ENCODE measurements at regions not wholly inside any gene's neighbourhood (a gene's known extent, or its start where the extent isn't known, plus 50 kb on each side); places are given as distances from the start of the nearest gene placed in this dataset.

- intact Hi-C loops (cut with micrococcal nuclease) = loop anchor here (10.0 kb wide), 1 partner anchor 439 kb away; no protein-coding TSS in a partner anchor
- Mint-ChIP-seq H3K27ac (no peak overlapping the region), H3K4me1 (no peaks in the 10 kb centered on the region), H3K4me3 (no peak overlapping the region), H3K36me3 (ENCODE audit: low read depth) (no peaks in the 10 kb centered on the region), H3K27me3 (no peaks in the 10 kb centered on the region), H3K9me3 (no peaks in the 10 kb centered on the region)
- DNase-seq (no peak), ATAC-seq (ENCODE audit: low read depth) (no peak)
- TF ChIP-seq CTCF (IDR thresholded peaks at IDR 0.05) = no peak
- ChIA-PET CTCF (no interaction called here), POLR2A (no interaction called here)
Measured at GRCh38 chr22:23405366-23405851, 174.7 kb downstream of the IGLL1 start.

DNA sequence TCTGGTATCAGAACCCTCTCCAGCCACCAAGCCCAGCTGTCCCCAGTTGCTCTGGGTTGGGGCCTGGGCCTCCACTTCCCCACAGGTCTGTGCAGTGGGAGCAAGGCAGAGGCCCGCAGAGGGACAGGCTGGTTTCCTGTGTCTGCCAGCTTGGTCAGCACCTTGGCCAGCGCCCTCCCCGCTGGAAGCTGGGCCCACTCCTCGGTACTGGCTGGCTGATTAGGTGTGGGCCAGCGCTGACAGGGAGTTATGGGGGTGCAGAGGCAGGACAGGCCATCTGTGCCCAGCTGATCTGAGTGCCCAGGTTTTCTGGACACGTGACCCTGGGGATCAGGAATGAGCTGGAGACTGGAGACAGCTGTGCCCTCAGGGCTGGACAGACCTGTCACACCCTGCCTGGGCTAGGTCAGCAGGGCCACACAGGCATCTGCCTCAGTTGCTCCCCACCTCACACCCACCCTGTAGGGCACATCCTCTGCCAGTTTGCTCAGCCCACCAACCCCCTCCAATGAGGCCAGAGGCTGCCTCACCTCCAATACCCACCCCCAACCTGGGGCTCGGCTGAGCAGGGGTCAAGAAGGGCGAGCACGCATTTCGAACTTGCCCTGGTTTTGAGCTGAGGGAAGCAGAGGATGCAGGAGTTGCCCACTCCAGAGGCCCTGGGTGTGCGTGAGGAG, 175.3 kb downstream of the IGLL1 start:
- DNase-seq = no peak
- ChIA-PET POLR2A (no interaction called here), CTCF (no interaction called here)
- no peak for TF ChIP-seq CTCF (IDR thresholded peaks at IDR 0.05)
- H3K9me3 Mint-ChIP-seq = no peaks in the 10 kb centered on the region
- H3K36me3 Mint-ChIP-seq (ENCODE audit: low read depth) = no peaks in the 10 kb centered on the region
- H3K4me1 Mint-ChIP-seq = no peaks in the 10 kb centered on the region
- H3K4me3 Mint-ChIP-seq = no peak overlapping the region
- intact Hi-C loops (cut with micrococcal nuclease) = loop anchor here (5.0 to 10.0 kb wide), 2 partner anchors 187 to 440 kb away; no protein-coding TSS in a partner anchor
- no peak overlapping the region for H3K27ac Mint-ChIP-seq
- no peak for ATAC-seq (ENCODE audit: low read depth)
- H3K27me3 Mint-ChIP-seq = no peaks in the 10 kb centered on the region

GRCh38 chr22:23403720-23404688, 176.1 kb downstream of the IGLL1 start:
- POLR2A ChIA-PET = no interaction called here
- Mint-ChIP-seq H3K9me3 (no peaks in the 10 kb centered on the region), H3K27ac (no peak overlapping the region), H3K4me3 (no peak overlapping the region), H3K27me3 (no peaks in the 10 kb centered on the region), H3K4me1 (no peaks in the 10 kb centered on the region), H3K36me3 (ENCODE audit: low read depth) (no peaks in the 10 kb centered on the region)
- DNase-seq (no peak), ATAC-seq (ENCODE audit: low read depth) (no peak)
- TF ChIP-seq CTCF (IDR thresholded peaks at IDR 0.05) = no peak
- CTCF ChIA-PET = no interaction called here
- intact Hi-C loops (cut with micrococcal nuclease) = loop anchor here (5.0 to 10.0 kb wide), 2 partner anchors 188 to 441 kb away; no protein-coding TSS in a partner anchor

DNA sequence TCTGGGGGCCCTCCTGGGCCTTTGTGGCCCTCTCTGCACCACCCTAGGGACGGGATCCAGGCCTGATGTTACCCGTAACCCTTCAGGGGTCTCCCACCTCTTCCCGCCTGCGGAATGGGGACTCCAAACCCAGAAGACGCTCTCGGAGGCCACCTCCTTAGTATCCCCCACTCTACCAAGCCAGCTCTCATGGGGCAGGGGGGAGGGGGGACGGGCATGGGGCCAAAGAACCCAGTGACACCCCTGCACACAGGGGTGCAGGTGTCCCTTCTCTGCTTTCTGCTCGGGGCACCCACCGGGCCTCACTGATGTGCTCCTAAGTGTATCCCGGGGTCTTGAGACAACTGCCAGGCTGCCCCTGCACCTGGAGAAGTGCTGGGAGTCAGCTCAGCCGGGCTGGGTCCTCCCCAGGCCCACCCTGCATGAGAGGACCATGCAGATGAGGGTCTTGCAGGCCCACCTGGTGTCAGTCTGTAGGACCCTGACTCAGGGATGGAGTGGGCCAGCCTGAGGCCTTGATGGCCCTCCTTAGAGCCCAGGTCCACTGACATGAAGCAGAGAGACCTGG, 176.9 kb downstream of the IGLL1 start:
- no peak for TF ChIP-seq CTCF (IDR thresholded peaks at IDR 0.05)
- Mint-ChIP-seq H3K27me3 (no peaks in the 10 kb centered on the region), H3K27ac (no peak overlapping the region), H3K4me3 (no peak overlapping the region), H3K36me3 (ENCODE audit: low read depth) (no peaks in the 10 kb centered on the region), H3K4me1 (no peaks in the 10 kb centered on the region), H3K9me3 (no peaks in the 10 kb centered on the region)
- POLR2A ChIA-PET = interaction anchor here (1.1 kb wide), 1 partner anchor 265 kb away, joined by 3 read pairs; no protein-coding TSS in a partner anchor
- intact Hi-C loops (cut with micrococcal nuclease) = loop anchor here (5.0 to 10.0 kb wide), 2 partner anchors 189 to 442 kb away; no protein-coding TSS in a partner anchor
- CTCF ChIA-PET = no interaction called here
- ATAC-seq (ENCODE audit: low read depth) = no peak
- DNase-seq = no peak

All from activated B cell treated with CpG ODN at 0.5 μM for 24 hours (primary cell).